ENCODE measurements at regions not wholly inside any gene's neighbourhood (a gene's known extent, or its start where the extent isn't known, plus 50 kb on each side); places are given as distances from the start of the nearest gene placed in this dataset.

DNA sequence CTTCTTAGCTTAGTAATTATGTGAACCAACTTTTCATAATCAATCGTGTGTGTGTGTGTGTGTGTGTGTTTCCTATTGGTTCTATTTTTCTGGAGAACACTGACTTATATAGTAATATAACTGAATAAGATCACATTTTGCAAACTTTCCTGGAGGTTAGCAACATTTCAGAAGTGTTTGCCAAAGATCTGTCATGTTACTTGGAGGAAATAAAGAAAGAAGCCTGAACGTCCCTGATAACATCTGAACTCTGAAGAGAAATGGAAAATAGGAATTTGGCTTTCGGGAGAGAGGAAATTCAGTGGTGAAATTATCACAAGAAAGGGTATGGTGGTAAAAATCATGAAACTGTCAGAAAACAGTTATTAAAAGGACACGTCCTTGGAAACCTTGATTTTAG, 984.4 kb upstream of the AUTS2 start:
- no peak for TF ChIP-seq POLR2AphosphoS5 (IDR thresholded peaks at IDR 0.05)
- TF ChIP-seq, protein P1, sequence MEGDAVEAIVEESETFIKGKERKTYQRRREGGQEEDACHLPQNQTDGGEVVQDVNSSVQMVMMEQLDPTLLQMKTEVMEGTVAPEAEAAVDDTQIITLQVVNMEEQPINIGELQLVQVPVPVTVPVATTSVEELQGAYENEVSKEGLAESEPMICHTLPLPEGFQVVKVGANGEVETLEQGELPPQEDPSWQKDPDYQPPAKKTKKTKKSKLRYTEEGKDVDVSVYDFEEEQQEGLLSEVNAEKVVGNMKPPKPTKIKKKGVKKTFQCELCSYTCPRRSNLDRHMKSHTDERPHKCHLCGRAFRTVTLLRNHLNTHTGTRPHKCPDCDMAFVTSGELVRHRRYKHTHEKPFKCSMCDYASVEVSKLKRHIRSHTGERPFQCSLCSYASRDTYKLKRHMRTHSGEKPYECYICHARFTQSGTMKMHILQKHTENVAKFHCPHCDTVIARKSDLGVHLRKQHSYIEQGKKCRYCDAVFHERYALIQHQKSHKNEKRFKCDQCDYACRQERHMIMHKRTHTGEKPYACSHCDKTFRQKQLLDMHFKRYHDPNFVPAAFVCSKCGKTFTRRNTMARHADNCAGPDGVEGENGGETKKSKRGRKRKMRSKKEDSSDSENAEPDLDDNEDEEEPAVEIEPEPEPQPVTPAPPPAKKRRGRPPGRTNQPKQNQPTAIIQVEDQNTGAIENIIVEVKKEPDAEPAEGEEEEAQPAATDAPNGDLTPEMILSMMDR (IDR thresholded peaks at IDR 0.05): no peak
- TF ChIP-seq POLR2A (IDR thresholded peaks at IDR 0.05): no peak

All from gastroesophageal sphincter (tissue), 3 donors.